ENCODE measurements at regions not wholly inside any gene's neighbourhood (a gene's known extent, or its start where the extent isn't known, plus 50 kb on each side); places are given as distances from the start of the nearest gene placed in this dataset.

GRCh38 chr7:41813286-41813685, 110.4 kb upstream of the INHBA start:
- no peak for DNase-seq
- H3K4me1 Mint-ChIP-seq (ENCODE audit: low read depth): peaks cover 22% of the 10 kb centered on the region
- H3K4me3 Mint-ChIP-seq: no peak overlapping the region
- H3K27ac Mint-ChIP-seq: no peak overlapping the region
- H3K36me3 Mint-ChIP-seq (ENCODE audit: low read depth): no peaks in the 10 kb centered on the region
- TF ChIP-seq CTCF (IDR thresholded peaks at IDR 0.05): no peak
- H3K27me3 Mint-ChIP-seq (ENCODE audit: insufficient read depth): no peaks in the 10 kb centered on the region; the same call in 1 of the 2 replicates
- no peaks in the 10 kb centered on the region for H3K9me3 Mint-ChIP-seq

- Mint-ChIP-seq H3K4me1 (ENCODE audit: low read depth) (peaks cover 14% of the 10 kb centered on the region), H3K27me3 (ENCODE audit: insufficient read depth) (no peaks in the 10 kb centered on the region; the same call in 1 of the 2 replicates), H3K9me3 (no peaks in the 10 kb centered on the region), H3K27ac (no peak overlapping the region), H3K4me3 (no peak overlapping the region), H3K36me3 (ENCODE audit: low read depth) (no peaks in the 10 kb centered on the region)
- TF ChIP-seq CTCF (IDR thresholded peaks at IDR 0.05): no peak
- no peak for DNase-seq
Measured at GRCh38 chr7:41811941-41812340, 109.1 kb upstream of the INHBA start.

GRCh38 chr7:41809940-41810576, 107.2 kb upstream of the INHBA start:
- no peaks in the 10 kb centered on the region for H3K9me3 Mint-ChIP-seq
- H3K27ac Mint-ChIP-seq: no peak overlapping the region
- H3K27me3 Mint-ChIP-seq (ENCODE audit: insufficient read depth): no peaks in the 10 kb centered on the region; the same call in 1 of the 2 replicates
- no peak for DNase-seq
- no peaks in the 10 kb centered on the region for H3K36me3 Mint-ChIP-seq (ENCODE audit: low read depth)
- H3K4me1 Mint-ChIP-seq (ENCODE audit: low read depth): no peaks in the 10 kb centered on the region
- H3K4me3 Mint-ChIP-seq: no peak overlapping the region
- TF ChIP-seq CTCF (IDR thresholded peaks at IDR 0.05): no peak

- Mint-ChIP-seq H3K27me3 (ENCODE audit: insufficient read depth) (no peaks in the 10 kb centered on the region; the same call in 1 of the 2 replicates), H3K27ac (no peak overlapping the region), H3K36me3 (ENCODE audit: low read depth) (no peaks in the 10 kb centered on the region), H3K4me1 (ENCODE audit: low read depth) (no peaks in the 10 kb centered on the region), H3K4me3 (no peak overlapping the region), H3K9me3 (no peaks in the 10 kb centered on the region)
- DNase-seq: no peak
- no peak for TF ChIP-seq CTCF (IDR thresholded peaks at IDR 0.05)
Measured at GRCh38 chr7:41809529-41809939, 106.6 kb upstream of the INHBA start.

- DNase-seq: no peak
- Mint-ChIP-seq H3K27me3 (ENCODE audit: insufficient read depth) (no peaks in the 10 kb centered on the region; the same call in 1 of the 2 replicates), H3K4me3 (no peak overlapping the region), H3K36me3 (ENCODE audit: low read depth) (no peaks in the 10 kb centered on the region), H3K9me3 (no peaks in the 10 kb centered on the region), H3K27ac (no peak overlapping the region), H3K4me1 (ENCODE audit: low read depth) (no peaks in the 10 kb centered on the region)
- no peak for TF ChIP-seq CTCF (IDR thresholded peaks at IDR 0.05)
Measured at GRCh38 chr7:41809116-41809515, 106.2 kb upstream of the INHBA start.
